HCT116 (cell line): ENCODE measurements at regions not wholly inside any gene's neighbourhood (a gene's known extent, or its start where the extent isn't known, plus 50 kb on each side); places are given as distances from the start of the nearest gene placed in this dataset.

Source experiments
- ATAC-seq: fragments of 200-7000 bp; cut with Tn5 transposase; 2 replicates; pipeline ENCODE4 v1.9.1; 2020; ENCODE audit warnings: mild to moderate bottlenecking, moderate library complexity
- BruUV-seq: library from RNA; stranded (reverse); fragments of 400-500 nt; replicated peaks from 2 replicates; lab custom pipeline; 2021; lab: Mats Ljungman, UMichigan
- CTCF ChIA-PET: fragments of 300-600 bp; sonication (Branson Sonifier 250); formaldehyde crosslinking; loops from one replicate; lab custom pipeline; 2021; ENCODE audit warnings: antibody characterized with exemption; lab: Charles Lee
- POLR2A ChIA-PET: fragments of 300-600, 350-600 bp; sonication (Branson Sonifier 250); formaldehyde crosslinking; loops from one replicate; lab custom pipeline; 2021; ENCODE audit warnings: antibody characterized with exemption; lab: Charles Lee
- RAD21 ChIA-PET, 2 experiments: fragments of 300-600 bp; sonication (Branson Sonifier 250); formaldehyde crosslinking; loops; one replicate each; lab custom pipeline; 2023; ENCODE audit warnings: low total read pairs in 2 of 2; ENCODE audit not compliant: uncharacterized antibody in 2 of 2, unreplicated experiment in 2 of 2, low non-redundant PET in 1 of 2; lab: Charles Lee
- DNase-seq: peaks from one replicate; pipeline ENCODE4 v3.0.0-alpha.2; 2010; ENCODE audit warnings: low read depth, low spot score
- H2AFZ ChIP-seq: fragments of 200-600 bp; shearing (Covaris generic), sonication (generic); 2 replicates; pipeline ENCODE4 v1.6.1; 2017; ENCODE audit warnings: low read depth, mixed run types, mixed read lengths, antibody characterized with exemption, low read length; ENCODE audit not compliant: poor library complexity, severe bottlenecking
- H3K27ac ChIP-seq: 2 replicates; pipeline ENCODE4 v1.5.1; 2012; ENCODE audit warnings: low read depth, low read length
- H3K27me3 ChIP-seq: fragments of 200-600 bp; sonication (generic); 2 replicates; pipeline ENCODE4 v1.6.1; 2016; ENCODE audit warnings: mixed run types, low read length, mixed read lengths; ENCODE audit not compliant: insufficient read depth
- H3K36me3 ChIP-seq, 2 experiments: fragments of 200-500 bp in 1 of 2; fragments of 200-600 bp in 1 of 2; sonication (Bioruptor generic) in 1 of 2; sonication (generic) in 1 of 2; 2 replicates each; pipeline versions ENCODE4 v1.5.1 to v1.6.1; 2014 to 2016; ENCODE audit warnings: low read length in 2 of 2, inconsistent platforms in 1 of 2, mixed read lengths in 1 of 2, mixed run types in 1 of 2; ENCODE audit not compliant: insufficient read depth in 2 of 2, control insufficient read depth in 1 of 2
- H3K4me1 ChIP-seq, 2 experiments: fragments of 200-600 bp in 1 of 2; sonication (generic) in 1 of 2; 2 replicates each; pipeline versions ENCODE4 v1.5.1 to v1.6.1; 2012 to 2017; ENCODE audit warnings: low read length in 2 of 2, inconsistent platforms in 1 of 2, mild to moderate bottlenecking in 1 of 2, mixed read lengths in 1 of 2, mixed run types in 1 of 2, moderate library complexity in 1 of 2; ENCODE audit not compliant: insufficient read depth in 2 of 2, control insufficient read depth in 1 of 2
- H3K4me2 ChIP-seq: fragments of 200-600 bp; sonication (generic); 2 replicates; pipeline ENCODE4 v1.6.1; 2017; ENCODE audit warnings: mixed run types, low read length, mixed read lengths
- H3K4me3 ChIP-seq, 2 experiments: fragments of 200-600 bp in 1 of 2; sonication (generic) in 1 of 2; replicated peaks in 1 of 2; 2 replicates each; pipeline ENCODE4 v1.5.1; 2011 to 2016; ENCODE audit warnings: low read length in 2 of 2, control low read depth in 1 of 2, low read depth in 1 of 2, mild to moderate bottlenecking in 1 of 2, mixed read lengths in 1 of 2, mixed run types in 1 of 2
- H3K79me2 ChIP-seq: fragments of 200-600 bp; sonication (generic); 2 replicates; pipeline ENCODE4 v1.6.1; 2017; ENCODE audit warnings: mild to moderate bottlenecking, mixed run types, low read length, moderate library complexity, mixed read lengths; ENCODE audit not compliant: insufficient read depth
- H3K9ac ChIP-seq: fragments of 200-600 bp; sonication (generic); 2 replicates; pipeline ENCODE4 v1.6.1; 2016; ENCODE audit warnings: low read length, mixed read lengths
- H3K9me2 ChIP-seq: fragments of 200-600 bp; sonication (generic), shearing (Covaris generic); 2 replicates; pipeline ENCODE4 v1.6.1; 2017; ENCODE audit warnings: mixed run types, mild to moderate bottlenecking, moderate library complexity; ENCODE audit not compliant: insufficient read depth
- H3K9me3 ChIP-seq, 2 experiments: fragments of 200-500 bp in 1 of 2; fragments of 200-600 bp in 1 of 2; sonication (Bioruptor generic) in 1 of 2; sonication (generic) in 1 of 2; 2 replicates each; pipeline ENCODE4 v1.6.1; 2014 to 2017; ENCODE audit warnings: low read length in 2 of 2, mixed read lengths in 2 of 2, inconsistent platforms in 1 of 2, low read depth in 1 of 2, mild to moderate bottlenecking in 1 of 2, mixed run types in 1 of 2, moderate library complexity in 1 of 2; ENCODE audit not compliant: control insufficient read depth in 1 of 2, insufficient read depth in 1 of 2
- H4K20me1 ChIP-seq: fragments of 200-600 bp; sonication (generic), shearing (Covaris generic); 2 replicates; pipeline ENCODE4 v1.6.1; 2017; ENCODE audit warnings: mixed run types, mild to moderate bottlenecking, moderate library complexity; ENCODE audit not compliant: insufficient read depth
- ATF3 ChIP-seq: IDR thresholded peaks from 2 replicates; pipeline ENCODE4 v1.6.1; 2012
- CEBPB ChIP-seq: IDR thresholded peaks from 2 replicates; pipeline ENCODE4 v1.6.1; 2012; ENCODE audit warnings: low read depth
- FOSL1 ChIP-seq: IDR thresholded peaks from 2 replicates; pipeline ENCODE4 v1.6.1; 2012; ENCODE audit warnings: low read depth
- POLR2A ChIP-seq: IDR thresholded peaks from 2 replicates; pipeline ENCODE4 v1.7.0; 2011; ENCODE audit warnings: borderline replicate concordance; ENCODE audit not compliant: insufficient read depth, insufficient read length; ENCODE audit errors: extremely low read depth
- SRF ChIP-seq: IDR thresholded peaks from 2 replicates; pipeline ENCODE4 v1.6.1; 2012; ENCODE audit warnings: low read depth
- ZFX ChIP-seq: fragments of 450-650 bp; IDR thresholded peaks from 2 replicates; pipeline ENCODE4 v1.6.1; 2017
- intact Hi-C: fragments of 100-400 bp; cut with micrococcal nuclease; formaldehyde crosslinking; loops from 2 replicates; pipeline ENCODE4 v1.10.0; 2022
- TF ChIP-seq, protein P1 (sequence below): IDR thresholded peaks from 2 replicates; pipeline ENCODE4 v1.6.1; 2012; ENCODE audit warnings: low read depth
- TF ChIP-seq, protein P2 (sequence below): IDR thresholded peaks from 2 replicates; pipeline ENCODE4 v1.6.1; 2012

DNA sequence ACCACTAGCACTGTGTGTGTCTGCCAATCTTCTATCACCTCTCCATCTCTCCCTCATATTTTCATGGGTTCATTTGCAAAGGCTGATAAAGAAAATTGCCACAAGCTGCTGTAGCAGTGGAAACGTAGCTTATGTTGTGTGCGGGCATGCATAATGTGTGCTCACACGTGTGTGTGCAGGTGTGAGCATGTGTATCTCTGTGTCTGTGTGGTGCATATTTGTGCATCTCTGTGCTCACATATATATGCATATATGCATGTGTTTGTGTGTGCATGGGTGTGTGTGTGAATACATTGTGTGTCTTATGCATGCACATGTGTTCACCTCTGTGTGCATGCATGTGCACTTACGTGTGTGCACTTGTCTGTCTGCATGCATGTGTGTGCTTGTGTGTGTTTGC is 181.8 kb upstream of the UBL3 start:
- Histone ChIP-seq H3K36me3 (no peaks in the 10 kb centered on the region), H3K9me2 (no peaks in the 10 kb centered on the region), H3K9ac (no peak overlapping the region), H3K27me3 (peaks cover 31% of the 10 kb centered on the region), H3K4me3 (no peak overlapping the region), H2AFZ (no peak overlapping the region), H3K79me2 (no peaks in the 10 kb centered on the region), H3K9me3 (no peaks in the 10 kb centered on the region), H3K4me2 (no peak overlapping the region), H4K20me1 (no peaks in the 10 kb centered on the region), H3K27ac (no peak overlapping the region), H3K4me1 (no peaks in the 10 kb centered on the region)
- no peak for DNase-seq
- intact Hi-C loops = no loop called here
- RAD21 ChIA-PET = no interaction called here
- ATAC-seq = no peak
- TF ChIP-seq, protein P1, sequence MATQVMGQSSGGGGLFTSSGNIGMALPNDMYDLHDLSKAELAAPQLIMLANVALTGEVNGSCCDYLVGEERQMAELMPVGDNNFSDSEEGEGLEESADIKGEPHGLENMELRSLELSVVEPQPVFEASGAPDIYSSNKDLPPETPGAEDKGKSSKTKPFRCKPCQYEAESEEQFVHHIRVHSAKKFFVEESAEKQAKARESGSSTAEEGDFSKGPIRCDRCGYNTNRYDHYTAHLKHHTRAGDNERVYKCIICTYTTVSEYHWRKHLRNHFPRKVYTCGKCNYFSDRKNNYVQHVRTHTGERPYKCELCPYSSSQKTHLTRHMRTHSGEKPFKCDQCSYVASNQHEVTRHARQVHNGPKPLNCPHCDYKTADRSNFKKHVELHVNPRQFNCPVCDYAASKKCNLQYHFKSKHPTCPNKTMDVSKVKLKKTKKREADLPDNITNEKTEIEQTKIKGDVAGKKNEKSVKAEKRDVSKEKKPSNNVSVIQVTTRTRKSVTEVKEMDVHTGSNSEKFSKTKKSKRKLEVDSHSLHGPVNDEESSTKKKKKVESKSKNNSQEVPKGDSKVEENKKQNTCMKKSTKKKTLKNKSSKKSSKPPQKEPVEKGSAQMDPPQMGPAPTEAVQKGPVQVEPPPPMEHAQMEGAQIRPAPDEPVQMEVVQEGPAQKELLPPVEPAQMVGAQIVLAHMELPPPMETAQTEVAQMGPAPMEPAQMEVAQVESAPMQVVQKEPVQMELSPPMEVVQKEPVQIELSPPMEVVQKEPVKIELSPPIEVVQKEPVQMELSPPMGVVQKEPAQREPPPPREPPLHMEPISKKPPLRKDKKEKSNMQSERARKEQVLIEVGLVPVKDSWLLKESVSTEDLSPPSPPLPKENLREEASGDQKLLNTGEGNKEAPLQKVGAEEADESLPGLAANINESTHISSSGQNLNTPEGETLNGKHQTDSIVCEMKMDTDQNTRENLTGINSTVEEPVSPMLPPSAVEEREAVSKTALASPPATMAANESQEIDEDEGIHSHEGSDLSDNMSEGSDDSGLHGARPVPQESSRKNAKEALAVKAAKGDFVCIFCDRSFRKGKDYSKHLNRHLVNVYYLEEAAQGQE = no peak
- TF ChIP-seq CEBPB (no peak), FOSL1 (no peak)
- CTCF ChIA-PET = no interaction called here
- BruUV-seq = no TSS peak
- POLR2A ChIA-PET = no interaction called here

GRCh38 chr13:30031488-30031887 is 181.1 kb upstream of the UBL3 start:
- intact Hi-C loops = no loop called here
- H3K4me2 ChIP-seq = no peak overlapping the region
- no peak overlapping the region for H2AFZ ChIP-seq
- no peaks in the 10 kb centered on the region for H3K36me3 ChIP-seq
- BruUV-seq = no TSS peak
- no peaks in the 10 kb centered on the region for H3K79me2 ChIP-seq
- H3K9ac ChIP-seq = no peak overlapping the region
- DNase-seq (no peak), ATAC-seq (no peak)
- no peak overlapping the region for H3K27ac ChIP-seq
- H3K9me2 ChIP-seq = no peaks in the 10 kb centered on the region
- POLR2A ChIA-PET = no interaction called here
- H3K27me3 ChIP-seq = peaks cover 28% of the 10 kb centered on the region
- H3K4me3 ChIP-seq = no peak overlapping the region
- H3K4me1 ChIP-seq = no peaks in the 10 kb centered on the region
- RAD21 ChIA-PET = no interaction called here
- TF ChIP-seq, protein P1 = no peak
- no peak for TF ChIP-seq SRF
- no peak for TF ChIP-seq ZFX
- no peak for TF ChIP-seq ATF3
- no peak for TF ChIP-seq POLR2A
- TF ChIP-seq CEBPB = no peak
- TF ChIP-seq, protein P2, sequence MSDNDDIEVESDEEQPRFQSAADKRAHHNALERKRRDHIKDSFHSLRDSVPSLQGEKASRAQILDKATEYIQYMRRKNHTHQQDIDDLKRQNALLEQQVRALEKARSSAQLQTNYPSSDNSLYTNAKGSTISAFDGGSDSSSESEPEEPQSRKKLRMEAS = no peak
- H3K9me3 ChIP-seq = no peaks in the 10 kb centered on the region
- no peaks in the 10 kb centered on the region for H4K20me1 ChIP-seq
- CTCF ChIA-PET = no interaction called here
